HL-60/S4 (cell line): ENCODE measurements at regions not wholly inside any gene's neighbourhood (a gene's known extent, or its start where the extent isn't known, plus 50 kb on each side); places are given as distances from the start of the nearest gene placed in this dataset.

Experiments
- in situ Hi-C: fragments of 300-500 bp; cut with MboI; formaldehyde crosslinking; loops from 2 replicates; pipeline ENCODE4 v1.14.3; 2022; ENCODE audit warnings: low sequenced_read_pairs

DNA sequence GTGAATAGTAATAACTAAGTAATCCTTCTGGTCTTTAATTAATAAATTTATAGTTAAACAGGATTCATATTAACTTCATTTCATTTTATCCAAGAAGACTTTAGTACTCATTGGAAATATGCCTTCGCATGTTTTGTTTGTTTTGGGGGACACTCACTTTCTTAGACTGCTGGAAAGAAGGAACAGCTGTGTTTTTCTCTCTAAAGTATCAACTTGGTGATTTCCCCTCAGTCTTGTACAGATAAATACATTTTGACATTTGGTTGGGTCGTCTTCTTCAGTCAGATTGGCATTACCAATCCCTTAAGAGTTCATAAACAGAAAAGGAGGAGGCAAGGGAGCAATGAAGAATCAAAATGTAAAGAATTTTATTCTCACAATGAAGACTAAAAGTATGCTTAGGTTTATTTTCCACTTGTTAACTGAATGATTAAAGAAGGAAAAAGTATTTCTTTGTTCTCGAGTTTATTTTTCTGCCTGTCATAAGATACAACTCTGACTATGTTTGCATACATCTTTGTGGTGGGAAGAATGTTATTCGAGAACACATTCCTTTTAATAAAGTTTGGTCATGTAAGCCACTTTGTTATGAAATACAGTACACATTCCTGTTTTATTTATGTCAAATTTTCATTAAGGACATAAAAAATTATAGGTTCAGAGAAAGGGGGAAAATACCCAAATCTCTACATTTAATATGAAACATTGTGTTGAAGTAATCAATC is 140.2 kb downstream of the GMNC start:
- in situ Hi-C loops = loop anchor here (25.0 kb wide), 1 partner anchor 340 kb away; no protein-coding TSS in a partner anchor

DNA sequence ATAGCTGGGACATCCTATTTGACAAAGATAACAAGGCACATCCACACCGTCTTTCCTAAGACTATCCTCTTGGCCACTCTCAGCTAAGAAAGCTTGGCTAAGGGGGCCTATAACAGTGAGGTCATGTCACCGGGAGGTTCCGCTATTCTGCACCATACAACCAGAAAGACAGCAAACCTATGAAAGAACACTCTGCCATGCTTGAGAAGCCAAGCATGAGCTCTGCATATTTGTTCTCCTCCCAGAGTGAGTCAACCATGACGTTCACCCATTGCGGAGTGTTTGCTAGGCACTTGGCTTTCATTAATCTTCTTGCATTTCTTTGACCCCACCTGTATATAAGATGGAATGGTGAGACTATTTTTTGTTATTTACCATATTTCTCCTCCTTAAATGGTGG is 141.2 kb downstream of the GMNC start:
- in situ Hi-C loops = loop anchor here (25.0 kb wide), 1 partner anchor 341 kb away; no protein-coding TSS in a partner anchor

DNA sequence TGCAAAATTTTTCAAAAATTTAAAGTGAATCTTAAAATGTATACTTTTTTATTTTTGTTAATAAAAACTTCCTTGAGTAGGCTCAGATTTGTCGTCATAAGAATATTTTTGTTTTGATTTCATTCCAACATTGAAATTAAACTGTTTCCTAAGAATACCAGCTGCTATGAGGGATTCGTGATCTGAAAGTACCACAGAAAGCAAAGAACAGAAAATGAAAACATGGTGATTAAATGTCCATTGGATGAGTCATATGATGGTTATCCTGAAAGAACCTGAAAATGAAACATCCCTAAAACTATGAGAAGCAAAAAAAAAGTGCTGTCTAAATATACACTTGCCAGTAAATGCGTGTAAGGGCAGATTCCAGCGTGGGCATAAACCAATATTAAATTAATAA is 143.8 kb downstream of the GMNC start:
- in situ Hi-C loops = loop anchor here (25.0 kb wide), 1 partner anchor 344 kb away; no protein-coding TSS in a partner anchor

DNA sequence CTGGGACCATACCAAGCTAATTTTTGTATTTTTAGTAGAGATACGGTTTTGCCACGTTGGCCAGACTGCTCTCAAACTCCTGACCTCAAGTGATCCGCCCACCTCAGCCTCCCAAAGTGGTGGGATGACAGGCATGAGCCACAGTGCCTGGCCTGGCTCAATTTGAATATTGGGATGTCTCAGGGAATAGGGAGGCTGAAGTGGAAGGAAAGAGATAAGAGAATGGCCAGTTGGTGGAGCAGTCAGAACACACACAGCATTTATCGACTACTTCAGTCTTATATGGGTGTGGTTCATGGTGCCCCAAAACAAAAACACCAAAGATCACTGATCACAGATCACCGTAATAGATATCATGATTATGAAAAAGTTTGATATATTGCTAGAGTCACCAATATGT is 144.4 kb downstream of the GMNC start:
- in situ Hi-C loops = loop anchor here (25.0 kb wide), 1 partner anchor 344 kb away; no protein-coding TSS in a partner anchor

DNA sequence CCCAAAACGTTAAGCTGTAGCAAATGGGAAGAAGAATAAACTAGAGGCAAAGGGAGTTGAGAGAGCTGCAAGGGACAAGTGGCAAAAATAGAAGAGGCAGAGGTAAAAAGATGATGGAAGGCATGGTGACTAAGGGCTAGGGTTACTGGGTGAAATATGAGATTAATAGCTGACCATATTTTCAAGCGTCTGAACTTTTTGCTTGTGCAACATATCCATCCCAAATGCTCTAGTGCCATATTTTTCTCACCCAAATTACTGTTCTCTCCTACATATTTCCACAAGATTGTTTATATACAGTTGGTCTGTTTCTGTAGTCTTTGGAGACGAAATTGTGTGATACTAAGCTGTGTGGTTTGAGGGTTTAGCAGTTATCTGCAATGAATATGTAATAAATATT is 145.5 kb downstream of the GMNC start:
- in situ Hi-C loops = loop anchor here (25.0 kb wide), 1 partner anchor 345 kb away; no protein-coding TSS in a partner anchor

DNA sequence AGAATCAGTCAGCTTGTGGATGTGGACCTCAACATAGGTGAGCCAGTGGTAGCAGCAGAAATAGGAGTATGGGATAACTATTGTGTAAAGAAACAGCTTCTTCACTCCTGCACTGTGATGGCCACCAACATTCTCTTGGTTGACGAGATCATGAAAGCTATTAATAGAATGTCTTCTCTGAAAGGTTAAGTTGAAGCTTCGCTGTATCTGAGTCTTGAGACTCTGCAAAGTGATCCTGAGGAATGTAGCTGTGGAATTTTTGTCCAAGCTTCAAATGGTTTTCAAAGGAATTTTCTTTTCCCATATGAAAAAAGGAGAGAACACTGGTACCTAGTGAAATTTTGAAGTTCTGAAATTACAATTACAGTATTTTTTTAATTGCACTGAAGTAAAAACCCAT is 146.3 kb downstream of the GMNC start:
- in situ Hi-C loops = loop anchor here (25.0 kb wide), 1 partner anchor 346 kb away; no protein-coding TSS in a partner anchor

DNA sequence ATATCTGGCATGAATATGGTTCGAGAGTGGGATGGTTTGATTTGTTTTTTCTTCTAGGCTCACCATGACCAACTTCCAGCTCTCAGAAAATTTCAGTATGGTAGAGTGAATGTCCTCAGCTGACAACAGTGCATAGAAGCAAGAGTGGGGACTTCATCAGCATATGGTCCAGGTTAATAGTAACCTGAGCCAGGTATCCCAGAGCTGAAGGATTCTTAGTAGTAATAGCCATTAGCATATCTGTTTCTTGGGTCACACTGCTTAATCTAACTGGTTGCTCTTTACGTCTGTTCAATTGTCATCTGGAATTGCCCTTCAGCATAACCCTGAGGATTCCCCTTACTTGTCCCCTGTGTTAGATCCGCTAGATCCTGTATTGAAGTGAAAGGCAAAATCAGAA is 151.8 kb downstream of the GMNC start:
- in situ Hi-C loops = loop anchor here (25.0 kb wide), 1 partner anchor 352 kb away; no protein-coding TSS in a partner anchor

DNA sequence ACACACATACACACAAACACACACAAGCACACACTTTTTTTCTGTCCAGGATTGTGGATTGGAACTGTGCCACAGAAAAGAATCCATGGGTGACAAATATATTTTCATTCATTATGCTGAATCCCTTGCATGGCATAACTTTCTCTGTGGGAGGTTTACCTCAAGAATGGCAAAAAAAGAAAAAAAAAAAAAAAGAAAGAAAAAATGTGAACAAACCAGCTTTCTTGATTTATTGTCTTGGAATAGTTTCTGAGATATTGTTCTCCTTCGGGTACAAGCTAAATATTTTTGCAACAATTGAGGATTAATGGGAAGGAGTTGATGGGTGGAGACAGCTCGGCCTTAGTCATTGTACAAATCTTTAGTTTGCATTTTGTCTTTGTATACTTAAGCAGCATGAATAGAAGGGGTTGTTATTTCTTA is 153.1 kb downstream of the GMNC start:
- in situ Hi-C loops = loop anchor here (25.0 kb wide), 1 partner anchor 353 kb away; no protein-coding TSS in a partner anchor
